GM10248 (cell line): ENCODE measurements at regions not wholly inside any gene's neighbourhood (a gene's known extent, or its start where the extent isn't known, plus 50 kb on each side); places are given as distances from the start of the nearest gene placed in this dataset.

Source experiments
- CTCF ChIA-PET: fragments of 300-600 bp; sonication (Branson Sonifier 250); formaldehyde crosslinking; extraction: SDS; loops from one replicate; lab custom pipeline; 2021; ENCODE audit warnings: antibody characterized with exemption; lab: Yijun Ruan, JAX
- POLR2A ChIA-PET: fragments of 350-650 bp; sonication (Branson Sonifier 250); formaldehyde crosslinking; extraction: SDS; loops from one replicate; lab custom pipeline; 2020; ENCODE audit warnings: antibody characterized with exemption; lab: Yijun Ruan, JAX
- DNase-seq: peaks from one replicate; pipeline ENCODE4 v3.0.0; 2012; ENCODE audit errors: extremely low spot score
- CTCF ChIP-seq: IDR thresholded peaks from 2 replicates; pipeline ENCODE4 v1.5.1; 2012; ENCODE audit warnings: mild to moderate bottlenecking, low read depth; ENCODE audit errors: extremely low read depth, missing control alignments, control extremely low read depth

GRCh38 chr9:108675708-108676107 lies 180.1 kb downstream of the ACTL7B start:
- ChIA-PET CTCF (interaction anchor here (1.2 kb wide), 1 partner anchor 85 kb away, joined by 3 read pairs; no protein-coding TSS in a partner anchor), POLR2A (no interaction called here)
- no peak for DNase-seq
- TF ChIP-seq CTCF: no peak

GRCh38 chr9:108674766-108675530 lies 180.8 kb downstream of the ACTL7B start:
- TF ChIP-seq CTCF: no peak
- ChIA-PET CTCF (interaction anchor here (1.2 kb wide), 1 partner anchor 86 kb away, joined by 3 read pairs; no protein-coding TSS in a partner anchor), POLR2A (no interaction called here)
- DNase-seq: no peak

GRCh38 chr9:108673386-108673785 lies 182.4 kb downstream of the ACTL7B start:
- POLR2A ChIA-PET: no interaction called here
- TF ChIP-seq CTCF: no peak

GRCh38 chr9:108672475-108673190 lies 183.2 kb downstream of the ACTL7B start:
- ChIA-PET POLR2A (no interaction called here), CTCF (no interaction called here)
- TF ChIP-seq CTCF: no peak
- DNase-seq: no peak

More at GRCh38 chr9:108673386-108673785, 182.4 kb downstream of the ACTL7B start:
- no peak for DNase-seq
- CTCF ChIA-PET: no interaction called here

- CTCF ChIA-PET: no interaction called here
- POLR2A ChIA-PET: no interaction called here
- DNase-seq: no peak
- TF ChIP-seq CTCF: no peak
Measured at GRCh38 chr9:108671794-108672193, 184.0 kb downstream of the ACTL7B start.

- POLR2A ChIA-PET: no interaction called here
- CTCF ChIA-PET: no interaction called here
- no peak for TF ChIP-seq CTCF
- no peak for DNase-seq
Measured at GRCh38 chr9:108671176-108671575, 184.6 kb downstream of the ACTL7B start.
